ENCODE measurements at regions not wholly inside any gene's neighbourhood (a gene's known extent, or its start where the extent isn't known, plus 50 kb on each side); places are given as distances from the start of the nearest gene placed in this dataset.

DNA sequence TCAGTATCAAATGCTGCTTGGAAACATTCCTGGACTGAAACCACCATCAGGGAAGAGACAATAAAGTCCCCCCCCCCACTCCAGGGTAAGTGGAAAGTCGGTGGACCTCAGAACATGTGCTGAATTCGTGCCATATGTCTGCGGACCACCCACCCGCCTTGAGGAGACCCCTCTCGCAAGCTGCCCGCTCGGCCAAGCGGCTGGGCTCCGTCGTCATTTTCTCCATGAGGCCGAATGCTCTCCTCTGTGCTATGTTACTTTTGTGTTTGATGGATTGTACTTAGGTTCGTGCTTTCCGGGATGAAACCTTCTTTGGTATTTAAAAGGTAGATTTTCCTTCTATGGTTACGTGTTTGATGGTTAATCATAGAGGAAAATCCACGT is 136.2 kb upstream of the RTL1 start:
- no peaks in the 10 kb centered on the region for H3K4me1 ChIP-seq
- no peaks in the 10 kb centered on the region for H3K27me3 ChIP-seq
- no peaks in the 10 kb centered on the region for H3K36me3 ChIP-seq
- ATAC-seq (no peak), DNase-seq (no peak)
- TF ChIP-seq, protein P1, sequence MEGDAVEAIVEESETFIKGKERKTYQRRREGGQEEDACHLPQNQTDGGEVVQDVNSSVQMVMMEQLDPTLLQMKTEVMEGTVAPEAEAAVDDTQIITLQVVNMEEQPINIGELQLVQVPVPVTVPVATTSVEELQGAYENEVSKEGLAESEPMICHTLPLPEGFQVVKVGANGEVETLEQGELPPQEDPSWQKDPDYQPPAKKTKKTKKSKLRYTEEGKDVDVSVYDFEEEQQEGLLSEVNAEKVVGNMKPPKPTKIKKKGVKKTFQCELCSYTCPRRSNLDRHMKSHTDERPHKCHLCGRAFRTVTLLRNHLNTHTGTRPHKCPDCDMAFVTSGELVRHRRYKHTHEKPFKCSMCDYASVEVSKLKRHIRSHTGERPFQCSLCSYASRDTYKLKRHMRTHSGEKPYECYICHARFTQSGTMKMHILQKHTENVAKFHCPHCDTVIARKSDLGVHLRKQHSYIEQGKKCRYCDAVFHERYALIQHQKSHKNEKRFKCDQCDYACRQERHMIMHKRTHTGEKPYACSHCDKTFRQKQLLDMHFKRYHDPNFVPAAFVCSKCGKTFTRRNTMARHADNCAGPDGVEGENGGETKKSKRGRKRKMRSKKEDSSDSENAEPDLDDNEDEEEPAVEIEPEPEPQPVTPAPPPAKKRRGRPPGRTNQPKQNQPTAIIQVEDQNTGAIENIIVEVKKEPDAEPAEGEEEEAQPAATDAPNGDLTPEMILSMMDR (IDR thresholded peaks at IDR 0.05), result no peak
- no peak overlapping the region for H3K4me3 ChIP-seq
- no peaks in the 10 kb centered on the region for H3K9me3 ChIP-seq
- intact Hi-C loops (cut with DNase I), result no loop called here
- no peak overlapping the region for H3K27ac ChIP-seq

DNA sequence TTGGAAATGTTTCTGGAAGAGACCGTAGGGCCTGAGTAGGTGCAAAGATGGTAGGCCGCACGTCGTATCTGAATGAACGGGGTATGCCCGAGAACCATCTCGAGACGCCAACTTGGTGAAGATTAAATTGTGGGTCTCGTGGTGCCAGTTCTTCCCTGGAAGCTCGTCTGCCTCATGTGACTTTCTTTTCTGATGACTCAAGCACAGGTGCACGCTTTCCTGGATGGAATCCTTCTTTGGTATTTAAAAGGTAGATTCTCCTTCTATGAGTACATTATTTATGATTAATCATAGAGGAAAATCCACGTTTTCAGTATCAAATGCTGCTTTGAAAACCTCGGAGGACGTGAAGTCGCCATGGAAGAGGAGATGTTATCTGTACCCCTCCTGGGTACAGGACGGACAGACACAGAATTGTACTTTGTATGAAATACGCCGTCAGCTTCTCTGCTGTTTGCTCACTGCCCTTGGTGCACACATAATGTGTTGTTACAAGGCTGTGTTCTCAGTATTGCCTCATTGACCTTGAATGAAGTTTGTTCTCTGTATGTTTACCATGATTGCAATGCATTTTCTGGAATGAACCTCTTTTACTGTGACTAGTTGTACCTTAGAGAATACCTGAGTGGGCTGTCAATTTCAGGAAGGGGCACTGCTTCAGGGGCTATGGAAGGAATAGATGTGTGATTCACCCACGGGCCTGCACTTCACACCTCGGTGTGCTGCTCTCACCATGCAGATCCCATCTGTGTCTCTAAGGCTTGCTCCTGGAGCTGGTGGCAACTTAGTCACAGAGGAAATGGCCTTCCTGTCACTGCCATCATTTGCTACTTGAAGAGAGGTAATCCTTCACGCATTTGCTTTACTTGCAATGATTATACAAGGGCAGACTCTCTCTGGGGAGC is 137.3 kb upstream of the RTL1 start:
- DNase-seq (no peak), ATAC-seq (no peak)
- Histone ChIP-seq H3K27ac (no peak overlapping the region), H3K4me1 (no peaks in the 10 kb centered on the region), H3K27me3 (no peaks in the 10 kb centered on the region), H3K4me3 (no peak overlapping the region), H3K9me3 (no peaks in the 10 kb centered on the region), H3K36me3 (no peaks in the 10 kb centered on the region)
- intact Hi-C loops (cut with DNase I), result no loop called here
- TF ChIP-seq, protein P1 (IDR thresholded peaks at IDR 0.05), result no peak

DNA sequence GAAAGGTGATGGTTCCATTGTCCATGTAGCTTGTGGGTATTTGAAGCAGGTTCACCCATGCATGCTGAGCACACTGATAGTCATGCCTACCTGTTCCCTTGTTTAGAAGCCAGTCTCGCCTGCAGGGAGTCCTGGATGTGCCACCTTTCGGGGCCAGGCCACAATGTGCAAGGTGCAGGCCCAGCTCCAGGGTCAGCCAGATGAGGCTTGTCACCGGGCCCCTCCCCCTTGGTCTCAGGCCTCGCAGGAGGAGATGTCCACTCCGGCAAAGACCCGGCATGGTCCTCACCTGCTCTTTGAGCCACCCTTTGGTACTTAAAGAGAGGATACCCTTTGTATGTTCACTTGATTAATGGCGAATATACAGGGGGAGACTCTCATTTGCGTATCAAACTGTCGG is 140.4 kb upstream of the RTL1 start:
- no peak for DNase-seq
- Histone ChIP-seq H3K9me3 (no peaks in the 10 kb centered on the region), H3K27me3 (no peaks in the 10 kb centered on the region), H3K27ac (no peak overlapping the region), H3K4me1 (no peaks in the 10 kb centered on the region), H3K4me3 (no peak overlapping the region), H3K36me3 (no peaks in the 10 kb centered on the region)
- ATAC-seq, result no peak
- TF ChIP-seq, protein P1 (IDR thresholded peaks at IDR 0.05), result no peak
- intact Hi-C loops (cut with DNase I), result no loop called here

DNA sequence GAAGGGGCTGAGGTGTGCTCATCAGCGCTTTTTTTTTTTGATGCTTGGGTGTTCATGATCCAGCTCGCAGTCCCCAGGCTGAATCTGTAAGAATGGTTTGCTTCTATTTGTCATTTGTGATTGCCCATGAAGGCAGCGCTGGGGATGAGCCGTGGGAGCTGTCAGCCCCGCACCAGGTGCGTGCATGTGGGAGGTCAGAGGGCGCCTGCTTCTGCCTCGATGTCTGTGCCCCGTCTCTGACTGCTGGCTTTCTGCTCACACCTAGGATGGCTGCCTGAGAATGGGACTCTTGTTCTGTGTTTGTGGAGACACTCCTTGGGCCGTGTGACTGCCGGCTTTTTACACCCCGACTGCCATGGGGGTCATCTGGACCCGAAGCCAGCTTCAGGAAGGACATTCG is 141.2 kb upstream of the RTL1 start:
- Histone ChIP-seq H3K4me1 (no peaks in the 10 kb centered on the region), H3K27ac (no peak overlapping the region), H3K9me3 (no peaks in the 10 kb centered on the region), H3K36me3 (no peaks in the 10 kb centered on the region), H3K4me3 (no peak overlapping the region), H3K27me3 (no peaks in the 10 kb centered on the region)
- ATAC-seq, result no peak
- no peak for DNase-seq
- TF ChIP-seq, protein P1 (IDR thresholded peaks at IDR 0.05), result no peak
- intact Hi-C loops (cut with DNase I), result no loop called here

DNA sequence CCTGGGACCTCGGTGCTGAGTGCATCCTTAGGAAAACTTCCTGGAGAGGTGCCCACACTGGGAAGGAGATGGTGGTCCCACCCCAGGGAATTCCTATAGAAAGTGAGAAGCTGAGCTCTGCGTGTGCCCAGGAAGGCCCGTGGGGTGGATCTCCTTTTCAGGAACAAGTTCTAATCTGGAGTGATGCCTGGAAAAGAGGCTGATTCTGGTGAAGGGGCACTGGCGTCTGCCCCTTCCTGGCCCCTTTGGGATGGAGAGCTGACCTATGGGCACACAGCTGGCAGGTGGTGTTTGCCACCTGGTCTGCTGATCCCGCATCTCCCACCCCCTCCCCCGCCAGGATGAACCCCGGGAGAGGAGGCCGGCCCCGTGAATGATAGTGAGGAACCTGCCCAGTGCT is 142.0 kb upstream of the RTL1 start:
- Histone ChIP-seq H3K4me1 (no peaks in the 10 kb centered on the region), H3K9me3 (no peaks in the 10 kb centered on the region), H3K27ac (no peak overlapping the region), H3K36me3 (no peaks in the 10 kb centered on the region), H3K4me3 (no peak overlapping the region), H3K27me3 (no peaks in the 10 kb centered on the region)
- ATAC-seq (no peak), DNase-seq (no peak)
- TF ChIP-seq, protein P1 (IDR thresholded peaks at IDR 0.05), result no peak
- intact Hi-C loops (cut with DNase I), result no loop called here

Data from upper lobe of right lung (tissue), 1 donor.